GM12878 (cell line): ENCODE measurements at regions not wholly inside any gene's neighbourhood (a gene's known extent, or its start where the extent isn't known, plus 50 kb on each side); places are given as distances from the start of the nearest gene placed in this dataset.

Source experiments
- ATAC-seq: fragments of 200-7000 bp; cut with Tn5 transposase; 3 replicates; pipeline ENCODE4 v1.9.1; 2020; ENCODE audit warnings: mild to moderate bottlenecking, moderate library complexity
- BruUV-seq: library from RNA; stranded (reverse); fragments of 400-500 nt; replicated peaks from 2 replicates; lab custom pipeline; 2021; lab: Mats Ljungman, UMichigan
- CTCF ChIA-PET: fragments of 300-600 bp; sonication (Branson Sonifier 250); formaldehyde crosslinking; extraction: SDS; loops from one replicate; lab custom pipeline; 2021; ENCODE audit warnings: inconsistent platforms; lab: Yijun Ruan, JAX
- POLR2A ChIA-PET: fragments of 350-600 bp; formaldehyde crosslinking; extraction: SDS; loops from one replicate; lab custom pipeline; 2021; ENCODE audit warnings: inconsistent platforms; lab: Charles Lee
- RAD21 ChIA-PET: fragments of 300-600 bp; sonication (Branson Sonifier 250); formaldehyde crosslinking; loops from one replicate; lab custom pipeline; 2023; ENCODE audit warnings: antibody characterized with exemption; ENCODE audit not compliant: unreplicated experiment; lab: Charles Lee
- SMC1A ChIA-PET: fragments of 300-600 bp; sonication (Branson Sonifier 250); formaldehyde crosslinking; loops from one replicate; lab custom pipeline; 2023; ENCODE audit not compliant: unreplicated experiment, uncharacterized antibody; lab: Charles Lee
- DNase-seq: peaks from one replicate; pipeline ENCODE4 v3.0.0-alpha.2; 2011; ENCODE audit warnings: low read depth, low spot score
- FAIRE-seq: peaks from 3 replicates; lab custom pipeline; 2011; peaks lifted over from hg19 to GRCh38; lab: Jason Lieb, UNC
- H2AFZ ChIP-seq: 2 replicates; pipeline ENCODE4 v1.6.0; 2011; ENCODE audit warnings: low read depth, low read length, control low read depth; ENCODE audit not compliant: control insufficient read depth
- H3K27ac ChIP-seq: 2 replicates; pipeline ENCODE4 v1.5.1; 2011; ENCODE audit warnings: control low read depth; ENCODE audit not compliant: control insufficient read depth, insufficient read depth
- H3K27me3 ChIP-seq, 2 experiments: replicated peaks in 1 of 2; 2 replicates each; pipeline versions ENCODE4 v1.6.0 to v1.6.1; 2011; ENCODE audit warnings: low read length in 1 of 2; ENCODE audit not compliant: control insufficient read depth in 2 of 2, insufficient read depth in 2 of 2
- H3K36me3 ChIP-seq, 2 experiments: 2 replicates each; pipeline ENCODE4 v1.5.1; 2011; ENCODE audit warnings: low read length in 1 of 2; ENCODE audit not compliant: control insufficient read depth in 2 of 2, insufficient read depth in 2 of 2
- H3K4me1 ChIP-seq: 2 replicates; pipeline ENCODE4 v1.6.1; 2011; ENCODE audit warnings: mild to moderate bottlenecking, low read length, moderate library complexity, mixed read lengths; ENCODE audit not compliant: control insufficient read depth, insufficient read depth
- H3K4me2 ChIP-seq: 2 replicates; pipeline ENCODE4 v1.6.0; 2011; ENCODE audit warnings: control low read depth; ENCODE audit not compliant: control insufficient read depth, insufficient read depth
- H3K4me3 ChIP-seq: fragments of 200-600 bp; sonication (generic); 2 replicates; pipeline ENCODE4 v1.5.1; 2016
- H3K79me2 ChIP-seq: 2 replicates; pipeline ENCODE4 v1.6.0; 2011; ENCODE audit warnings: low read length; ENCODE audit not compliant: control insufficient read depth, insufficient read depth
- H3K9ac ChIP-seq: 2 replicates; pipeline ENCODE4 v1.8.0; 2011; ENCODE audit warnings: low read length, control low read depth, mixed read lengths; ENCODE audit not compliant: control insufficient read depth, insufficient read depth
- H3K9me3 ChIP-seq: replicated peaks from 3 replicates; pipeline ENCODE4 v1.5.1; 2011; ENCODE audit warnings: mild to moderate bottlenecking, low read length; ENCODE audit not compliant: control insufficient read depth, insufficient read depth
- H4K20me1 ChIP-seq: 2 replicates; pipeline ENCODE4 v1.6.0; 2011; ENCODE audit not compliant: control insufficient read depth, insufficient read depth
- BHLHE40 ChIP-seq, 2 experiments: fragments of 450-650 bp in 1 of 2; IDR thresholded peaks; 2 replicates each; pipeline ENCODE4 v1.6.1; 2011 to 2017; ENCODE audit warnings: low read depth in 2 of 2, borderline replicate concordance in 1 of 2, improper control_type of control experiment in 1 of 2, low read length in 1 of 2, mild to moderate bottlenecking in 1 of 2
- ESRRA ChIP-seq: IDR thresholded peaks from 2 replicates; pipeline ENCODE4 v1.6.1; 2012; ENCODE audit warnings: mild to moderate bottlenecking, low read length, improper control_type of control experiment
- GATAD2B ChIP-seq: fragments of 450-650 bp; conservative IDR thresholded peaks from 2 replicates; pipeline ENCODE4 v1.6.1; 2017; ENCODE audit warnings: low read depth, mild to moderate bottlenecking, moderate library complexity
- HDAC2 ChIP-seq: fragments of 200-600 bp; sonication (generic); IDR thresholded peaks from 2 replicates; pipeline ENCODE4 v1.6.1; 2017
- MYC ChIP-seq: IDR thresholded peaks from 2 replicates; pipeline ENCODE4 v1.6.1; 2011; ENCODE audit warnings: mild to moderate bottlenecking, low read length, moderate library complexity, inconsistent platforms; ENCODE audit not compliant: insufficient read depth, insufficient replicate concordance, insufficient read length, severe bottlenecking
- NBN ChIP-seq: fragments of 450-650 bp; IDR thresholded peaks from 2 replicates; pipeline ENCODE4 v1.6.1; 2016
- PAX8 ChIP-seq: fragments of 450-650 bp; IDR thresholded peaks from 2 replicates; pipeline ENCODE4 v1.6.1; 2017; ENCODE audit warnings: mild to moderate bottlenecking, moderate library complexity
- PML ChIP-seq: IDR thresholded peaks from 2 replicates; pipeline ENCODE4 v1.6.1; 2012; ENCODE audit warnings: low read length, inconsistent platforms
- RAD51 ChIP-seq: fragments of 450-650 bp; IDR thresholded peaks from 2 replicates; pipeline ENCODE4 v1.6.1; 2016; ENCODE audit warnings: moderate library complexity, mild to moderate bottlenecking, inconsistent platforms
- RELA ChIP-seq: fragments of 450-650 bp; IDR thresholded peaks from 2 replicates; pipeline ENCODE4 v1.8.0; 2014; ENCODE audit warnings: borderline replicate concordance; ENCODE audit not compliant: partially characterized antibody
- SRF ChIP-seq, 2 experiments: IDR thresholded peaks; 2 replicates each; pipeline ENCODE4 v1.6.1; 2011; ENCODE audit warnings: low read depth in 2 of 2, low read length in 2 of 2, mild to moderate bottlenecking in 1 of 2, moderate library complexity in 1 of 2
- WGBS: methylation state at CpG from one replicate; pipeline ENCODE4 v1.1.6; 2016; ENCODE audit warnings: low lambda C conversion rate; ENCODE audit not compliant: insufficient replicate concordance, insufficient coverage; ENCODE audit errors: missing lambda C conversion rate; 5-methylcytosine and 5-hydroxymethylcytosine counted together
- in situ Hi-C: fragments of 300-500 bp; cut with MboI; formaldehyde crosslinking; loops from 9 replicates; pipeline ENCODE4 v1.14.3; 2018; ENCODE audit warnings: mixed read lengths
- intact Hi-C: fragments of 100-400 bp; cut with micrococcal nuclease; formaldehyde crosslinking; loops from one replicate; pipeline ENCODE4 v1.14.2; 2022; ENCODE audit not compliant: unreplicated experiment
- TF ChIP-seq, protein P1 (sequence below): IDR thresholded peaks from 2 replicates; pipeline ENCODE4 v1.6.1; 2012; ENCODE audit warnings: low read length, inconsistent platforms

DNA sequence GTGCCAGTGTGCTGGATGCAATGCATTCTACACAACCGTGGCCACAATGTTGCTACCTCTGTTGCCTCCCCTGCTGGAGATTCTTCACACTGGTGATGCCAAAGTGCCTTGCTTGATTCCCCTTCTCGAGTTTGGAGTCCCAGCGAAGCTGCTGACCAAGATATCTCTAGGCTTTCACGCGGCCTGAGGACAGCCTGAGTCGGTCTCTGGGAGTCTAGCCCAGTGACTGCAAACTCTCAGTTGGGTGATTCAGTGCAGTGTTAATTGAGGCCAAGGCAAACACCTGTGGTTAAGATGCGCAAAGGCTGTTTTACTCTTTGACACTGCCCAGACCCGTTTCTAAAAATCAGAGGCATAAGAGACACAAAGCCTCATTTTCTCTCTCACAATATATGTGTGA lies 434.4 kb downstream of the NR2F2 start:
- H3K27me3 ChIP-seq: no peaks in the 10 kb centered on the region
- no peak overlapping the region for H3K4me3 ChIP-seq
- intact Hi-C loops (no loop called here), in situ Hi-C loops (no loop called here)
- FAIRE-seq (no peak), ATAC-seq (no peak), DNase-seq (no peak)
- no peaks in the 10 kb centered on the region for H4K20me1 ChIP-seq
- H3K36me3 ChIP-seq: no peaks in the 10 kb centered on the region
- TF ChIP-seq PML: no peak
- no peak for TF ChIP-seq RELA
- no peak for TF ChIP-seq RAD51
- no peak for TF ChIP-seq MYC
- TF ChIP-seq PAX8: no peak
- TF ChIP-seq ESRRA: no peak
- TF ChIP-seq, protein P1, sequence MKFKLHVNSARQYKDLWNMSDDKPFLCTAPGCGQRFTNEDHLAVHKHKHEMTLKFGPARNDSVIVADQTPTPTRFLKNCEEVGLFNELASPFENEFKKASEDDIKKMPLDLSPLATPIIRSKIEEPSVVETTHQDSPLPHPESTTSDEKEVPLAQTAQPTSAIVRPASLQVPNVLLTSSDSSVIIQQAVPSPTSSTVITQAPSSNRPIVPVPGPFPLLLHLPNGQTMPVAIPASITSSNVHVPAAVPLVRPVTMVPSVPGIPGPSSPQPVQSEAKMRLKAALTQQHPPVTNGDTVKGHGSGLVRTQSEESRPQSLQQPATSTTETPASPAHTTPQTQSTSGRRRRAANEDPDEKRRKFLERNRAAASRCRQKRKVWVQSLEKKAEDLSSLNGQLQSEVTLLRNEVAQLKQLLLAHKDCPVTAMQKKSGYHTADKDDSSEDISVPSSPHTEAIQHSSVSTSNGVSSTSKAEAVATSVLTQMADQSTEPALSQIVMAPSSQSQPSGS: no peak
- no peak for TF ChIP-seq NBN
- TF ChIP-seq HDAC2: no peak
- no peak for TF ChIP-seq SRF (IDR thresholded peaks at IDR 0.05; ENCODE audit: low read depth in 2 of 2, low read length in 2 of 2)
- no peak for TF ChIP-seq GATAD2B
- TF ChIP-seq BHLHE40 (IDR thresholded peaks at IDR 0.05; ENCODE audit: borderline replicate concordance in 1 of 2, low read depth in 2 of 2, low read length in 1 of 2): no peak
- ChIA-PET SMC1A (no interaction called here), POLR2A (no interaction called here), CTCF (no interaction called here), RAD21 (no interaction called here)
- no peaks in the 10 kb centered on the region for H3K79me2 ChIP-seq
- H3K4me1 ChIP-seq: no peaks in the 10 kb centered on the region
- no peak overlapping the region for H3K9ac ChIP-seq
- H3K27ac ChIP-seq: no peak overlapping the region
- H3K9me3 ChIP-seq: no peaks in the 10 kb centered on the region
- WGBS: 45% methylated on average over 8 of the region's 8 CpGs
- no peak overlapping the region for H2AFZ ChIP-seq
- no peak overlapping the region for H3K4me2 ChIP-seq
- BruUV-seq: no TSS peak
